NCI-H1092 treated with DMSO at 0.1 percent for 48 hours (cell line): ENCODE measurements at regions not wholly inside any gene's neighbourhood (a gene's known extent, or its start where the extent isn't known, plus 50 kb on each side); places are given as distances from the start of the nearest gene placed in this dataset.
"Not testable (repeated sequence)": the region's sequence is repeated elsewhere in the genome, so short reads cannot be mapped to it uniquely, and the experiment has no call there.

Experiments
- DNase-seq: peaks from one replicate; lab custom pipeline; 2025; lab: John Stamatoyannopoulos, UW

DNA sequence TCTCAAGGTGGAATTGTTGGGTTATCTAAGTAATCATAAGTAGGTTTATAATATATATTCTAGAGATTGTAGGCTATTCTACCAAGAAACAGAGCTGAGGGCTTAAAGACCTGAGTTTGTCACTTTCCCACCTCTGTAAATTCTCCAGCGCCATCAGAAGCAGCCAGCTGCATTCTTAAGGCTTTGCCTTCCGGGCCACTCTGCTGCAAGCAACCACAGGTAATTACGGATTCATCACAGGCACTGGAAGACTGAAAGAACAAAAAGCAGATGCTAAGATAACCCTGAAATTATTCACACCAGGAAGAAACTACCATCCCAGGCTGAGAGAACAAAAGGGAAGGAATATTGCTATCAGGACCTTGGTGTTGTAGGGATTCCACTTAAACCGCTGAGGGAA is 137.8 kb upstream of the JCAD start:
- no peak for DNase-seq

DNA sequence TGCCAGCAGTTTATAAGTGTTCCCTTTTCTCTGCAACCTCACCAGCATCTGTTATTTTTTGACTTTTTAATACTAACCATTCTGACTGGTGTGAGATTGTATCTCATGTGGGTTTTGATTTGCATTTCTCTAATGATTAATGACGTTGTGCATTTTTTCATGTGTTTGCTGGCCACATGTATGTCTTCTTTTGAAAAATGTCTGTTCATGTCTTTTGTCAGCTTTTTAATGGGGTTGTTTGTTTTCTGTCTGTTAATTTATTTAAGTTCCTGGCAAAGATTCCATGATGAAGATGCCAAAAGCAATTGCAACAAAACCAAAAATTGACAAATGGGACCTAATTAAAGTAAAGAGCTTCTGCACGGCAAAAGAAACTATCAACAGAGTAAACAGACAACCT is 137.2 kb upstream of the JCAD start:
- DNase-seq = not testable (repeated sequence)

DNA sequence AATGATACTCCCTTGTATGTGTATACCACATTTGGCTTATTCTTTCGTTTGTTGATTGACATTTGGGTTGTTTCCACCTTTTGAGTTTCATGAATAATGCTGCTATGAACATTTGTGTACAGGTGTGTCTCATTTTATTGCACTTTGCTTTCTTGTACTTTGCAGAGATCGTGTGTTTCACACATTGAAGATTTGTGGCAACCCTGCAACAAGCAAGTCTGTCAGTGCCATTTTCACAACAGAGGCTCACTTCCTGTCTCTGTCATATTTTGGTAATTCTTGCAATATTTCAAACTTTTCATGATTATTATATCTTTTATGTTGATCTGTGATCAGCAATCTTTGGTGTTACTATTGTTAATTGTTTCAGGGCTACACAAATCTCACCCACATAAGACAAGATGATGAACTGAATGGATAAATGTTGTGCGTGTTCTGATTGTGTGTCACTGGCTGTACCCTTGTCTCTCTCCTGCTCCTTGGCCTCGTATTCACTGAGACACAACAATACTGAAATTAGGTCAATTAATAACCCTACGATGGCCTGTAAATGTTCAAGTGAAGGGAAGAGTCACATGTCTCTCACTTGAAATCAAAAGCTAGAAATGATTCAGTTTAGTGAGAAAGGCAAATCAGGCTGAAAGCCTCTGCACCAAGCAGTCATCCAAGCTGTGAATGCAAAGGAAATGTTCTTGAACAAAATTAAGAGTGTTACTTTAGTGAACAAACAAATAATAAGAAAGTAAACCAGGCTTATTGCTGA is 133.6 kb upstream of the JCAD start:
- no peak for DNase-seq

DNA sequence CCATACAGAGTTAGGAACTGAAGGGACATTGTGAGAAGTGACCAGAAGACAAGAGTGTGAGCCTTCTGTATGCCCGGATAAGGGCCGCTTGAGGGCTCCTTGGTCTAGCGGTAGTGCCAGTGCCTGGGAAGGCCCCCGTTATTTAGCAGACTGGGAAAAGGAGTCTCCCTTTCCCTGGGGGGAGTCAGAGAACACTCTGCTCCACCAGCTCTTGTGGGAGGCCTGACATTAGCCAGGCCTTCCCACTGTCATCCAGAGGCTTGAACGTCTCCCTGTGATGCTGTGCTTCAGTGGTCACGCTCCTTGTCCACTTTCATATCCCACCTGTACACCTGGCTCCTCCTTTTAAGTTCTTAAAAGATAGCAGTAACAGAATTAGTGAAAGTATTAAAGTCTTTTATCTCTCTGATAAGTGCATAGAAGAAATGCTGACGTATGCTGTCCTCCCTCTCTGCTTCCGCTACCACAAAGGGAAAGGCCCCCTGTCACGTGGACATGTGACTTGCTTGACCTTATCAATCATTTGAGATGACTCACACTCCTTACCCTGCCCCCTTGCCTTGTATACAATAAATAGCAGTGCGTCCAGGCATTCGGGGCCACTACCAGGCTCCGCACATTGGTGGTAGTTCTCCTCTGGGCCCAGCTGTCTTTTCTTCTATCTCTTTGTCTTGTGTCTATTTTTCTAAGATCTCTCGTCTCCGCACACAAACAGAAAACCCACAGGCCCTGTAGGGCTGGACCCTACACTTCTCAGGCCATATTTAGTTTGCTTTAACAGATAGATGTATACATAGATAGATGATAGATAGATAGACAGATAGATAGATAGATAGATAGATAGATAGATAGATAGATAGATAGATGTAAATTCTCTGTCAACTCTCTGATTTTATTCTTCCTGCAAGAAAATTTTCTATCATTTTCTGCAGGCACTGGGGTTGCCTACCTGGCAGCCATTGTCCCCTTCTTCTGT is 131.5 kb upstream of the JCAD start:
- DNase-seq = no peak

DNA sequence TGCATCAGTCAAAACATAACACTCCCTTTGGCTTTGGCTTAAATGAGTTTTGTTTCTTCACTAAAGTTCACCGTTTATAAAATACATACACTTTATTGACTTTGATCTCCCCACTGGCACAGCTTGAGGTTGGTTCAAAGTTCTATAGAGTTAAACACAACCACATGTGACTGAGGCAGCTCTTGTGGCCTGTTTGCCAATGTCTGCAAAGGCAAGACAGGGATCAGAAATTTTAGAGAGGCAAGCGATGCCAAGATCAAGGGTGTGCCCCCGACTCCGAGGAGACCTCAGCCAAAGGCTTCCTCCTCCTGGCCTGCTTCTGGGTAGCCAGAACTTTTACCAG is 129.8 kb upstream of the JCAD start:
- no peak for DNase-seq

DNA sequence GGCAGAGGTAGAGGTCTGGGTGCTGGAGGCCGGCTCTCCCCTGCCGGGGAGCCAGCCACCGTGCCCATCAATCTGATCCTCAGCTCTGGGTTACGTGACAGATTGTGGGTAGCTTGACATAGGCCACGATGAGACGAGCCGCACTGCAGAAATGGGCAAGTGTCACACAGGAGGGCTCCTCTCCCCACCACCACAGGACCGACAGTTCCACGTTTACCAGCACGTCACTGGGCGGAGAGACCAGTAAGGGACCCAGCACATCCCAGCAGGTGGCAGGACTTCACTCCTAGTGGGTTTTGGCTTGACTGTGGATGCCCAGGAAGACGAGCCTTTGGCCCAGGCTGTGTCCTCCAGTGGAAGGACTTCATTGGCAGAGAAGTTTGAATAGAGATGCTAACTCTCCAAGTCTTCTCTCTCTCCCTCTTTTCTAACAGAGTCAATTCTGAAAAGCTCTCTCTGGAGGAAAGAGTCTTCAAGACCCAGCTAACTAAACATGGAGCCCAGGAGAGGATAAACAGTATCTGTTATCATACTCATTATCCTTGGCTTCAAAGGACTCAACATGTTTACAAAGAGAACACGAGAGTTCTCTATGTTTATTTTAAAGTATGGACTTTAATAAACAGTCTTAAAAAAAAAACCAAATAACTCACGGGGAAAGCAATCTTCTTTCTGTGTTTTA is 129.3 kb upstream of the JCAD start:
- DNase-seq = no peak

DNA sequence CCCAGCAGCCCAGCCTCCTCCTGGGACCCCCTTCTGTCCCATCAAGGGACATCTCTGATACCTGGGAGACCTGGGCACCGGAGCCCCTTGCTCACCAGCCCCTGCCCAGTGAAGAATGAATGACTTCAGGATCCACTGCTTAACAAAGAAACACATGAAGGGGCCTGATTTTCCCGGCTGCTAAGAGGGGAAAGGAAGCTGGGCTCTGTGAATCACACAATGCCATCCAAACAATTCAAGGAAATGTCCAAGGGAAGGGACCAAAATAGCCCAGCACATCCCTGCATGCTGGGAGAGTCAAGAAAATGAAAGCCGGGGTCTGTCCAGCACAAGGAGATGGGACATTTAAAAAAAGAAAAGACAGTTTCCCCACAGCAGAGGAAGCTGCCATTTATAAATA is 128.7 kb upstream of the JCAD start:
- DNase-seq = no peak

DNA sequence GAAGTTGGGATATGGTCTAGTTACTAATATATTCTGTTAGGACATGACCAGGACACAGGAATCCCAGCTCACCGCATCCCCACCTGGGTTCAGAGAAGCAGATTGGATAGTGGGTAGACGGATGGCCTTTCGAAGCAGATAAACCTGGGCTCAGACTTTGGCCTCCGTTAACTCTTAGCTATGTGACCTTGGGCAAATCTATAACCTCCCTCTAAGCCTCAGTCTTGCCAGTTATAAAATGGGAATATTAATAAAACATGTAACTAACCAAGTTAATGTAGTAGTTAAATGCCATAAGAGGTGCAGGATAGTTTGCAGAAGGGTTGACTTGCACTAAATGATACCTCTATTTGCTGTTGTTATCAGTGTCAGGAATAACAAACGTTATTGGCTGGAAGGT is 127.6 kb upstream of the JCAD start:
- DNase-seq = no peak

DNA sequence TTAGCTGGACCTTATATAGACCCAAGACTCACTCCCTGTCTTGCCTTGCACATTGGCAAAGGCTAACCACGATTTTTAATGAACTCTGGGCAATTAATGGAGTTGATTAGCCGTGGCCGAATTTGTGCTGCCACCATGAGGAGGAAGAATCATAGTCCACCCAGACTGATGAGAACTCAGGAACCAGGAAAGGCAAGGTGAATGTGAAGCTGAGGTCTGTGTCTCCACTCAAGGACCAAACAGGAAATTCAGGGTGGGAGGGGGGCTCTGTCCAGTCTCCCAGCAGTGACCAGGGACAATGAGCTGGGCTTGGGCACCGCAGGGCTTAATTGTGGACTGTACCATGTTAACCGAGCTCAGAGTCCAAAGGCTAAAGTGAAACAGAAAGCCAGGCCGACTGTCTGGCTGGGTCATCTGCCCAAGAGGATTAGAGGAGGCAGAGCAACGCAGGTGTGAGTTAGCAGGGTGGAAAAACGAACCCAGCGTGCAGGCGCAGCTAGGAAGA is 127.0 kb upstream of the JCAD start:
- DNase-seq = no peak

DNA sequence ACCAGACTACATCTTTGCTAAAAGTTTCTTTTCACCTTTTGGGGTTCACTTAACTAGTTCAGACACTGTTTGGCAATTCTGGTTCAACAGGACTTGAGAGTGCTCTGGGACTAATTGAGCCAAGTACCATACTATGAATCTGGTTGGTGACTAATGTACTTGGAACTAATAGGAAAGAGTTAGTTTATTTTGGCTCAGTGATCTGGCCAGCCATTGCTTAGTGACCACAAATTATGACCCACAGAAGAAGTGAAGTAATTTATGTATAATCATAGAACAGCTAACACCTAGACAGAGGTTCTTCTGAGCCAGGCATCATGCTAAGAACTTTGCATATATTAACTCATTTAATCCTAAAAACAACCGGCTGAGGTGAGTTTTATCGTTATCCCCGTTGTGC is 126.5 kb upstream of the JCAD start:
- no peak for DNase-seq

DNA sequence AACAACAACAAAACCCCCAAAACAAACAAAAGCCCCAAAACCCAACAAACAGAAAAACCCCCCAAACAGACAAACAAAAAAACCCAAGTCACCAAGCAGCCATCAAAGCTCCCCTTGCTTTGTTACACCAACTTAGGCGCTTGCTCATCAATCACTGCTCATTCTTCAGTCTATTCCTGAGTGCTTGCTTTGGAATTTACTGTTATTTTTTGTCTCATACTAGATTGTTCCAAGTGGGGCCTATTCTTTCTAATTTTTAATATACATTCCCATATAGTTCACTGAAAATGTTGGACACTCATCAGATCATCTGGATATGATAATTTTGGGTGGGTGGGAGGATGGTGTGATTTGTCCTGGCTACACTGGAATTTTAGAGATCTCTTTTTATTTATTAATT is 126.0 kb upstream of the JCAD start:
- no peak for DNase-seq

DNA sequence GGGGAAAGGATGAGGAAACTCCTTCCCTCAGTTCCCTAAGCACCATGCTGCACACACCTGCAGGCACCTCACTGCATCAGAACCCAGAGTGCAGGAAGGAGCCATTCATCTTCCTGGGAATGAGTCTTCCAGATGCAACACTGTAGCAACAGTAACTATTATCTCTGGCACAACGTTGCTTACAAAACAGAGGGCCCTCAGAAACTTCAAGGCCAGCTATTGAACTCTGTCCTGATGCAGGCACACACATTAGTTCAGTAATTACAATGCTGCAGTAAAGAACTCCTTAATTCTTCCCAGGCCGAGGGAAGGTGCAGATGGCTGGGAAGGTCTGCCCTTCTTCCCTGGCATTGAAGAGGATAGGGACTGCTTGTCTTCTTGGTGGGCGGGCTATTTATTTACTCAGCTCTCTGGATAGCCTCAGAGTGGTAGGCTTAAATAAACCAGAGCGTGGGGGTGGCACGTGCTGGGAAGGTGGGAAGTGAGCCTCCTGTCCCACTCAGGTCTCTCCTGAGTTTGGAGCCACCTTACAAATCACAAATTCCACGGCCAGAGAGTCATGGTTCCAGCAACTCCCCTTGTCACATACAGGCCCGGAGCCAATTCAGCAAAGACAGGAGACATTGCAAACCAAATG is 125.1 kb upstream of the JCAD start:
- DNase-seq = no peak

DNA sequence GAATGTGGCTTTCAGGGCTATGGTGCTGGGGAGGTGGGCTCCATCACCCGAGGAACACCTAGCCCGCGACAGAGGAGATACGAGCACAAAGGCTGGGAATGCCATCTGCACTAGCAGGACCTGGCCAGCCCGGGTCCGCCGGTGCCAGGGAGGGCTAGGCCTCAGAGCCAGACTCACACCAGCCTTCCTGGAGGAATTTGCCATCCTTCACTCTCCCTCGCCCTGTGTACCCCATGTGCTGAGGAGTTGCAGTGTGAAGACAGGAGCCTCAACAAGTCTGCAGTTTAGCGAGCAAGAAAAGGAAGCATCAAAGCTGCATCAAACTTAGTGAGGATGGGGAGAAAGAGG is 123.6 kb upstream of the JCAD start:
- DNase-seq = no peak

DNA sequence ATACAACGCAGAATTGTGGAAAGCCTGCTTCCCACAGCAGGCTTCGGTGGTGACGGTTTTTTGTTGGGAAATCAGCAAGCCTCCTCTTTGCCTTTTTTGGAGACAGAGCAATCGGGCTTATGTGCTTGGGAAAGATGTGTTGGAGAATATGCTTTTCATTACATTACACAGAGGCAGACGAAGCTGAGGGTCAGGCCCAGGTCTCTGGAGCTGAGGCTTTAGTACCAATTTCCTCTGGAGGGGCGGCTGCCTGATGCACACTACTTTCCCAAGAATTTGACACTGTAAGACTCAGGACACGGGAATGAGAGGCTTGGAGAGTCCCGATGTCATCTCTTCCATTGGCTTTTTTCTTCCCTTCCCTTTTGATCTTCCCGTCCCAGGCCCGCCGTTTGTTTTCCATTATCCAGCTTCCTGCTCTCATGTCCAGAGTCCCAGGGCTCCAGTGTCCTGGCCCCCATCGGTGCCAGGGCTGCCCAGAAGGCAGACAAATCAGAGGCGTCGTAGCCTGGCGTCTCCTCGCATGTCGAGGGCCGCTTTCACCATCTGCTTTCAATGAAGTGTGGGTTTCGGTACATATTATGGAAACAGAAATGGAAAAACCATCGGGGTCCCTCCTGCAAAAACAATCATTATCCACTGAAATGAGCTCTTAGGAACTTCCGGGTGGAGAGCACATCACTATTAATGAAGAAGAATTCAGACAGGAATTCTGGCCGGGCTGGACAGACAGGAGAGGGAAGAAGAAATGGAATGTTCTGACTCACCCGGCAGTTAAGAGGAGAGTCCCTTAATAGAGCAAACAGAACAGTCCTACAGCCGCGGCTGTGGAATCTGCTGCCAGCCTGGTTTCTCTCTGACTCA is 123.0 kb upstream of the JCAD start:
- DNase-seq = no peak

DNA sequence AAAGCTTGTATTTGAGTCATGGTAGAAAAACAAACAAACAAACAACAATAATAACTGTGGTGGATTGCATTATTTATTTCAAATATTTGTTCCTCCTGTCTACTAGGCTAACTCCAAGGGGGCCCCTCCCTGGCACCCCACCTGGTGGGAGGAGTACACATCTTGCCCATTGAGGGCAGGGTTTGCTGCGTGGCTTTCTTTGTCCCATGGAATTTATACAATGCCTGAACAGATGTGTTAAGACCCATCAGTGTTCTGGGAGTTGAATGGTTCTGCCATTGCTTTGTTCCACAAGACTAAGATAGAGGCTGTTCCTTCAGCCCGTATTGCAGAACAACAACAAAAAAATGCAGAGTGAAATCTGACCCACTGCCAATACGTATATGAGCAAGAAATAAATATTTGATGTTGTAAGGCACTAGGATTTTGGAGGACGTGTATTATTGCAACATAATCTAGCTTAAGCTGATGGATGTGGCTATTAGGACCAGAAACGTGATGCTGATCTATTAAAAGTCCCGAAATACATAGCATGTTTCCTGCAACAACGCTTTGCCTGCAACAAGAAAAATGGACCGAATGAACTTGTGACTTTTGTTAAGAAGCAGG is 119.1 kb upstream of the JCAD start:
- no peak for DNase-seq

DNA sequence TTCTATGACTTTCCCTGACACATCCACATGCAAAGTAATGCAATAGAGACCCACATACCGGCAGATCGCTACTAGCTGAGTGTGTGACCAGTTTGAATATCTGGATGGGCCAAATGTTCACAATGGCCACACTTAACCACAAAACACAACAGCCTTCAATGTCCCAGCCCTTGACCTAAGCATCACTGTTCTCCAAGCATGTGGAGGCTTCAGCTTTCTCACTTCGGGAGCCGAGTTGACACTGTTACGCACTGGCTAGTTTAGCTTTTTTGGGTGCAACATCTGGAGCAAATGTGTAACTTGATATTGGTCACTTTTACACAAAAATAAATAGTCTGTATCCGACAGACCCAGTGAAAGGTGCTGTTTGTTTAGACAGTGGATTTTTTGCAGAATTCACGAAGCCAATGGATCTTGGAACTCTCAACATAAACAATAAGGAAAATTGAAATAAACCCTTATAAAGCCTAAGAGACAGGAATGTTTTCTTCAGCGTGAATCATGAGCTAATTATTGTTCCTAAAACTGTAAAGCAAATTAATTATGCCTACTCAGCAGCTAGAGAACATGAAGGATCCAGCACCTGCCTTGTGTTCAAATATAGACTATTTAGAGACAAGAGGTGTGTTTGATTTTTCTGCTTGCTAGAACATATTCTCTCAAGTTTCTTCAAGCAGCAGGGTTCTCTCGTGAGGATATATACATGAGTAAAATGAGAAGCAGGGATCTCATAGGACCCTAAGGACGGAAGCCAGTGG is 117.6 kb upstream of the JCAD start:
- DNase-seq = no peak

DNA sequence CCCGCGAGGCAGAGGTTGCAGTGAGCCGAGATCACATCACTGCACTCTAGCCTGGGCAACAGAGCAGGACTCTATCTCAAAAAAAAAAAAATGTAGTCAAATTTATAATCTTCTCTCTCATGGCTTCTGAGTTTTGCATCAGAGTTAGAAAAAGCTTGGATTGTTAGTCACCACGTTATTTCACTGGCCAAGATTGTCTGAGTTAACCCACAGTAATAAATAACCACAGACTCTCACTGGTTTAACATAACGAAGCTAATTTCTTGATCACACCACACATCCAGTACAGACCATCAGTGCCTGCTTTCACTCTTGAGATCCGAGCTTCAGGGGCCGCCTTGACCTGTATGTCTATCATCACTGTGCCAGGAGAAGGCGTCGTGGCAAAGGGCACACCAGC is 116.8 kb upstream of the JCAD start:
- no peak for DNase-seq

DNA sequence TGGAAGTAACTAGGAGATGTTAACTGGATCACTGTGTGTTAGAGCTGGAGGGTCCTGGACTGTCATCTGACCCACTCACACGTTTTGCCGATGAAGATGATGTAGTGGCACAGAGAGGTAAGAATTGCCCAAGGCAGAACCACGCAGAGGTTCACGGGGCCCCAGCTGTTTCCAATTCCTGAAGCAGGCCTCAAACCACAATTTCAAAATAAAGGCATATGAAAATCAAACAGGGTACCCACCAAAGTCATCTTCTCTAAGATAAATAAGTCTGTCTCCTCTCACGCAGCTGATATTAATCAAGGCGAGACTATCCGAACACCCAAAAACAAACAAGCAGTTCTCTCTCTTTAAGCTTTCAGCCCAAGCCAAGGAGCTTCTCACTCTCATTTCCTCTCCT is 113.3 kb upstream of the JCAD start:
- DNase-seq = no peak

DNA sequence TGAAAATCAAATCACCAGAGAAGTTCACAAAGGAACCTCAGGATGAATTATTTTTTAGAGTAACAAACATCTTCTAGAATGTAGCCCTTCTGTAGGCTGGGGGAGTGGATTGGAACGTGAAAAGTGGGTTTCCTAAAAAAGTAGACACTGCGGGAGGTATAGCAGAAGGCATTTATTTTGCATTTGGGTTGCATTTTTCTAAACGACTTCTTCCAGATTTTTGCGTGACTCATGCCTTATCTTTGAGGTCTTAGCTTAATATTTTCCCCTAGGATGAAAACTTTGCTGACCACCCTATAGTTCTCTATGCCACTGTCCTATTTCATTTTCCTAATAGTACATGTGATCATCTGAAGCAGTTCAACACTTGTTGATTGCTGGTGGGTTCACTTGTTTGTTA is 112.7 kb upstream of the JCAD start:
- DNase-seq = no peak

DNA sequence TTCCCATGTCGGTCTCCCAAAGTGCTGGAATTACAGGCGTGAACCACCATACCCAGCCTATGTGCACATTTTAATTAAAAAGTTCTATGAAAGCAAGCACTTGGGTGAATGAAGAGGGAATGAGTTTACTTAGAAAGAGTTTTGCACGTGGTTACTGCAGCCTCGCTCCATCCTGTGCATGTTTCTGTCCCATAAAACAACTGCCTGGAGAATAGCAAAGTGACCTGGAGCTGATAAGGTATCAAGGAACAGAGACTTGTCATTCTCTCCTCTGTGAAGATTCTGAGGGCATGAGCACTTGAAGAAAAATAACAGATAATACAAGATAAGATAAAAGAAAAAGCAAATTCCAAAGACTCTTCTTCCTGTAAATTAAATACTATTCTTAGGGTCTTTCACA is 112.2 kb upstream of the JCAD start:
- no peak for DNase-seq
